Endothelial cell of umbilical vein (primary cell): ENCODE measurements at regions not wholly inside any gene's neighbourhood (a gene's known extent, or its start where the extent isn't known, plus 50 kb on each side); places are given as distances from the start of the nearest gene placed in this dataset.
"Not testable (repeated sequence)": the region's sequence is repeated elsewhere in the genome, so short reads cannot be mapped to it uniquely, and the experiment has no call there.

Source experiments
- BruUV-seq: library from RNA; stranded (reverse); fragments of 400-500 nt; replicated peaks from 2 replicates; lab custom pipeline; 2021; lab: Mats Ljungman, UMichigan
- CTCF ChIA-PET: fragments of 300-600, 350-600 bp; sonication (Branson Sonifier 250); formaldehyde crosslinking; loops from one replicate; lab custom pipeline; 2021; ENCODE audit warnings: antibody characterized with exemption, inconsistent platforms; lab: Charles Lee
- POLR2A ChIA-PET: fragments of 300-600, 350-600 bp; sonication (Branson Sonifier 250); formaldehyde crosslinking; loops from one replicate; lab custom pipeline; 2021; ENCODE audit warnings: antibody characterized with exemption, inconsistent platforms; lab: Charles Lee
- DNase-seq: peaks from one replicate; pipeline ENCODE4 v3.0.0-alpha.2; 2011; ENCODE audit warnings: low read depth, low spot score
- FAIRE-seq: peaks from 2 replicates; lab custom pipeline; 2011; peaks lifted over from hg19 to GRCh38; lab: Jason Lieb, UNC
- H2AFZ ChIP-seq: 2 replicates; pipeline ENCODE4 v1.6.0; 2012; ENCODE audit warnings: low read depth, low read length, control low read depth, inconsistent platforms
- H3K27ac ChIP-seq: 2 replicates; pipeline ENCODE4 v1.5.1; 2011; ENCODE audit warnings: low read depth, mild to moderate bottlenecking, control low read depth, low read length, moderate library complexity; ENCODE audit not compliant: insufficient read depth
- H3K27me3 ChIP-seq, 2 experiments: 2 replicates each; pipeline versions ENCODE4 v1.6.0 to v1.6.1; 2011; ENCODE audit warnings: low read length in 2 of 2, mixed read lengths in 1 of 2; ENCODE audit not compliant: control insufficient read depth in 2 of 2, insufficient read depth in 2 of 2
- H3K36me3 ChIP-seq, 2 experiments: 2 replicates in 1 of 2; 3 replicates in 1 of 2; pipeline ENCODE4 v1.5.1; 2011; ENCODE audit warnings: low read length in 2 of 2, mild to moderate bottlenecking in 1 of 2, moderate library complexity in 1 of 2; ENCODE audit not compliant: control insufficient read depth in 2 of 2, insufficient read depth in 2 of 2; ENCODE audit errors: extremely low read depth in 1 of 2
- H3K4me1 ChIP-seq: 3 replicates; pipeline ENCODE4 v1.5.1; 2011; ENCODE audit warnings: mild to moderate bottlenecking, low read length; ENCODE audit not compliant: control insufficient read depth, insufficient read depth; ENCODE audit errors: extremely low read depth
- H3K4me2 ChIP-seq: 2 replicates; pipeline ENCODE4 v1.6.1; 2011; ENCODE audit warnings: low read length, control low read depth, mixed read lengths; ENCODE audit not compliant: insufficient read depth
- H3K4me3 ChIP-seq, 3 experiments: fragments of 200-600 bp in 1 of 3; sonication (generic), shearing (Covaris generic) in 1 of 3; replicated peaks in 1 of 3; 2 replicates each; pipeline ENCODE4 v1.5.1; 2011 to 2016; ENCODE audit warnings: control low read depth in 3 of 3, low read length in 3 of 3, mild to moderate bottlenecking in 2 of 3, inconsistent platforms in 1 of 3, low read depth in 1 of 3, moderate library complexity in 1 of 3; ENCODE audit not compliant: insufficient read depth in 1 of 3
- H3K79me2 ChIP-seq: 2 replicates; pipeline ENCODE4 v1.6.0; 2012; ENCODE audit warnings: low read length, inconsistent platforms; ENCODE audit not compliant: control insufficient read depth, insufficient read depth
- H3K9ac ChIP-seq: replicated peaks from 2 replicates; pipeline ENCODE3; 2011; ENCODE audit warnings: low read length, control low read depth; ENCODE audit not compliant: insufficient read depth; ENCODE audit errors: extremely low read depth
- H3K9me1 ChIP-seq: replicated peaks from 3 replicates; pipeline ENCODE4 v1.6.0; 2011; ENCODE audit warnings: mild to moderate bottlenecking, low read length; ENCODE audit not compliant: control insufficient read depth, insufficient read depth; ENCODE audit errors: extremely low read depth
- H3K9me3 ChIP-seq: replicated peaks from 2 replicates; pipeline ENCODE4 v1.5.1; 2012; ENCODE audit warnings: low read length, inconsistent platforms; ENCODE audit not compliant: control insufficient read depth, insufficient read depth
- H4K20me1 ChIP-seq: replicated peaks from 2 replicates; pipeline ENCODE3; 2011; ENCODE audit warnings: mild to moderate bottlenecking, low read length; ENCODE audit not compliant: control insufficient read depth, insufficient read depth; ENCODE audit errors: extremely low read depth
- CTCF ChIP-seq, 2 donors: IDR thresholded peaks; 1 replicate in 1 of 2; 2 replicates in 1 of 2; pipeline ENCODE4 v1.5.1; 2011; ENCODE audit warnings: low read length in 2 of 2, mild to moderate bottlenecking in 2 of 2, moderate library complexity in 2 of 2, control low read depth in 1 of 2, inconsistent platforms in 1 of 2, low read depth in 1 of 2; ENCODE audit not compliant: insufficient read depth in 1 of 2; ENCODE audit errors: extremely low read depth in 1 of 2
- EZH2 ChIP-seq: IDR thresholded peaks from 2 replicates; pipeline ENCODE4 v1.6.1; 2012; ENCODE audit warnings: borderline replicate concordance, low read depth, mild to moderate bottlenecking, moderate library complexity, low read length, inconsistent platforms; ENCODE audit not compliant: severe bottlenecking
- FOS ChIP-seq: IDR thresholded peaks from 2 replicates; pipeline ENCODE4 v1.6.1; 2011; ENCODE audit warnings: mild to moderate bottlenecking, low read length, moderate library complexity, borderline replicate concordance; ENCODE audit not compliant: insufficient read depth
- GATA2 ChIP-seq: IDR thresholded peaks from 2 replicates; pipeline ENCODE4 v1.7.0; 2011; ENCODE audit warnings: low read depth, mild to moderate bottlenecking, moderate library complexity, mixed read lengths, low read length; ENCODE audit not compliant: insufficient read length, insufficient read depth
- JUN ChIP-seq: IDR thresholded peaks from 2 replicates; pipeline ENCODE4 v1.6.1; 2011; ENCODE audit warnings: borderline replicate concordance, low read depth; ENCODE audit not compliant: insufficient read length, insufficient read depth
- MAX ChIP-seq: IDR thresholded peaks from 2 replicates; pipeline ENCODE4 v1.6.1; 2011; ENCODE audit not compliant: insufficient read depth, insufficient read length
- MYC ChIP-seq: IDR thresholded peaks from one replicate; pipeline ENCODE4 v1.6.1; 2011; ENCODE audit warnings: mild to moderate bottlenecking, low read depth, low read length
- POLR2A ChIP-seq: IDR thresholded peaks from 2 replicates; pipeline ENCODE4 v1.6.1; 2012; ENCODE audit warnings: low read depth, mild to moderate bottlenecking, control low read depth, low read length
- POLR2AphosphoS5 ChIP-seq: IDR thresholded peaks from 2 replicates; pipeline ENCODE4 v1.6.1; 2012; ENCODE audit warnings: low read depth, mild to moderate bottlenecking, control low read depth, low read length, moderate library complexity; ENCODE audit not compliant: insufficient read depth
- dilution Hi-C: fragments of 300-500 bp; cut with MboI; formaldehyde crosslinking; loops from one replicate; pipeline ENCODE4 v1.15.0; 2019; ENCODE audit warnings: low sequenced_read_pairs; ENCODE audit not compliant: extremely low pct_ligation_motif_present
- intact Hi-C: fragments of 100-400 bp; cut with micrococcal nuclease; formaldehyde crosslinking; loops from one replicate; pipeline ENCODE4 v1.10.0; 2022

- intact Hi-C loops (no loop called here), dilution Hi-C loops (no loop called here)
- H3K9me1 ChIP-seq: no peaks in the 10 kb centered on the region
- no peak overlapping the region for H2AFZ ChIP-seq
- DNase-seq: no peak
- no peaks in the 10 kb centered on the region for H3K4me1 ChIP-seq
- H3K4me2 ChIP-seq: no peak overlapping the region
- no peak overlapping the region for H3K9ac ChIP-seq
- H3K9me3 ChIP-seq: peaks cover 4% of the 10 kb centered on the region
- no peaks in the 10 kb centered on the region for H3K36me3 ChIP-seq
- H3K79me2 ChIP-seq: no peaks in the 10 kb centered on the region
- H3K27me3 ChIP-seq: no peaks in the 10 kb centered on the region
- no TSS peak for BruUV-seq
- TF ChIP-seq POLR2A: no peak
- TF ChIP-seq EZH2: no peak
- TF ChIP-seq MAX: no peak
- no peak for TF ChIP-seq POLR2AphosphoS5
- no peak for TF ChIP-seq CTCF (IDR thresholded peaks at IDR 0.05; ENCODE audit: extremely low read depth in 1 of 2, insufficient read depth in 1 of 2, low read depth in 1 of 2, low read length in 2 of 2)
- TF ChIP-seq JUN: no peak
- TF ChIP-seq MYC: no peak
- no peak for TF ChIP-seq GATA2
- TF ChIP-seq FOS: no peak
- no peaks in the 10 kb centered on the region for H4K20me1 ChIP-seq
- H3K27ac ChIP-seq: no peak overlapping the region
- no peak for FAIRE-seq
- ChIA-PET CTCF (no interaction called here), POLR2A (no interaction called here)
- H3K4me3 ChIP-seq: no peak overlapping the region
Observed at GRCh38 chr18:52163478-52163877, 176.5 kb upstream of the DCC start.

- H3K9ac ChIP-seq, FAIRE-seq, H3K27me3 ChIP-seq, intact Hi-C loops, H3K4me2 ChIP-seq, H3K79me2 ChIP-seq, POLR2A ChIA-PET, H3K9me1 ChIP-seq, H2AFZ ChIP-seq, CTCF ChIA-PET, H3K27ac ChIP-seq, H3K4me3 ChIP-seq, H3K36me3 ChIP-seq, dilution Hi-C loops, DNase-seq, BruUV-seq, H4K20me1 ChIP-seq, H3K9me3 ChIP-seq, H3K4me1 ChIP-seq: not testable (repeated sequence)
Observed at GRCh38 chr18:52168131-52168530, 171.9 kb upstream of the DCC start.
